Heart right ventricle (tissue), 16 donors: ENCODE measurements at regions not wholly inside any gene's neighbourhood (a gene's known extent, or its start where the extent isn't known, plus 50 kb on each side); places are given as distances from the start of the nearest gene placed in this dataset.

Experiments
- ATAC-seq, 8 donors: fragments of 200-7000 bp; cut with Tn5 transposase; one replicate each; pipeline ENCODE4 v1.9.1; 2020; ENCODE audit warnings: mild to moderate bottlenecking in 8 of 8, moderate library complexity in 8 of 8, moderate number of reproducible peaks in 1 of 8
- DNase-seq, 2 donors: peaks; one replicate each; pipeline ENCODE4 v3.0.0-alpha.2; 2020
- H3K27ac ChIP-seq, 10 donors: fragments of 200-600 bp; sonication (generic) in 2 of 10; one replicate each; pipeline versions ENCODE4 v1.5.0 to v1.8.0; 2020 to 2022; ENCODE audit warnings: mild to moderate bottlenecking in 3 of 10
- H3K27me3 ChIP-seq, 7 donors: fragments of 200-600 bp; one replicate each; pipeline ENCODE4 v1.8.0; 2021 to 2022; ENCODE audit warnings: mild to moderate bottlenecking in 2 of 7
- H3K36me3 ChIP-seq, 9 donors: fragments of 200-600 bp; sonication (generic) in 1 of 9; one replicate each; pipeline versions ENCODE4 v1.5.0 to v1.8.0; 2020 to 2022; ENCODE audit warnings: mild to moderate bottlenecking in 2 of 9
- H3K4me1 ChIP-seq, 9 donors: fragments of 200-600 bp; sonication (generic) in 1 of 9; one replicate each; pipeline versions ENCODE4 v1.5.0 to v1.8.0; 2020 to 2022; ENCODE audit warnings: mild to moderate bottlenecking in 4 of 9
- H3K4me3 ChIP-seq, 10 donors: fragments of 200-600 bp; sonication (generic) in 2 of 10; one replicate each; pipeline versions ENCODE4 v1.5.0 to v1.8.0; 2020 to 2022; ENCODE audit warnings: mild to moderate bottlenecking in 7 of 10, moderate library complexity in 2 of 10
- H3K9me3 ChIP-seq, 11 donors: fragments of 200-600 bp in 10 of 11; sonication (generic) in 2 of 11; one replicate each; pipeline versions ENCODE4 v1.5.0 to v1.8.0; 2013 to 2022; ENCODE audit warnings: mild to moderate bottlenecking in 2 of 11, control low read depth in 1 of 11, moderate library complexity in 1 of 11
- CTCF ChIP-seq, 9 donors: fragments of 200-600 bp; sonication (generic) in 2 of 9; IDR thresholded peaks; one replicate each; pipeline versions ENCODE4 v1.5.0 to v1.8.0; 2021 to 2022; ENCODE audit warnings: antibody characterized with exemption in 9 of 9, mild to moderate bottlenecking in 5 of 9, moderate library complexity in 1 of 9
- WGBS, 2 donors: extraction: QIAGEN DNeasy Blood & Tissue Kit; methylation state at CpG; one replicate each; pipeline ENCODE4 v1.1.7; 2013; ENCODE audit warnings: inconsistent platforms in 1 of 2; 5-methylcytosine and 5-hydroxymethylcytosine counted together
- intact Hi-C, 10 donors: fragments of 100-400 bp; cut with DNase I; formaldehyde crosslinking; loops; one replicate each; pipeline versions ENCODE4 v1.11.1 to v1.14.2; 2022
- donor health status: Arrhythmogenic right ventricular cardiomyopathy.
- donor health status: ischemic (EF 13 %, LVEDD 7.1; RV severe dilation, severe dysfunction).
- donor health status: healthy with polysubstance abuse.
- donor health status: DM: no; HTN: yes; CAD: no.
- donor health status: DM: no; HTN: no; CAD: no.
- donor health status: ischemic (EF 25% LVEDD 6.9; RV normal size, moderate dysfunction).
- donor health status: ischemic (EF 25% LVEDD 5.7; RV mildly dilated, moderate dysfunction).
- donor health status: healthy.
- donor health status: DM: yes; HTN: yes; CAD: no.
- donor health status: Ischemic cardiomyopathy.
- donor health status: ischemic (EF 35%, LVEDD 5.7; RV mildly dilated, moderate dysfunction).
- donor health status: nonischemic (EF 11% LVEDD 7.7; RV severe dilation, severe dysfunction).
- donor health status: DM: yes; HTN: yes; CAD: no.
- donor health status: PGD.
- donor health status: ischemic (EF 29% LVEDD 5.4; RV normal size, mild dysfunction).
- donor health status: nonischemic (EF 23%, LVEDD 6.1; RV moderate dilation, normal function).

GRCh38 chr22:27153386-27153785, 496.0 kb downstream of the MIAT start:
- WGBS, 2 donors, result 98 to 99% methylated on average over 4 of the region's 4 CpGs

GRCh38 chr22:27154717-27155116, 497.3 kb downstream of the MIAT start:
- H3K4me1 ChIP-seq, result peaks cover 0 to 19% (median 8%) of the 10 kb centered on the region in 9 donors
- peak in 1 of 2 donors; percentile 19 for DNase-seq
- intact Hi-C loops, result no loop called here
- peak in 1 of 8 donors; percentile 51 for ATAC-seq
- TF ChIP-seq CTCF (IDR thresholded peaks at IDR 0.05), result no peak
- H3K4me3 ChIP-seq, result no peak overlapping the region
- peaks cover 0 to 12% (median 0%) of the 10 kb centered on the region in 11 donors for H3K9me3 ChIP-seq
- peak overlapping the region in 1 of 10 donors; percentile 29 for H3K27ac ChIP-seq
- H3K27me3 ChIP-seq, result peaks cover 0 to 73% (median 28%) of the 10 kb centered on the region in 7 donors
- WGBS, 2 donors, result 32 to 36% methylated on average over 12 of the region's 12 CpGs
- H3K36me3 ChIP-seq, result no peaks in the 10 kb centered on the region

More at GRCh38 chr22:27153386-27153785, 496.0 kb downstream of the MIAT start:
- no peak overlapping the region for H3K27ac ChIP-seq
- H3K27me3 ChIP-seq, result peaks cover 0 to 76% (median 20%) of the 10 kb centered on the region in 7 donors
- no peaks in the 10 kb centered on the region for H3K36me3 ChIP-seq
- DNase-seq (no peak), ATAC-seq (no peak)
- no peak for TF ChIP-seq CTCF (IDR thresholded peaks at IDR 0.05)
- intact Hi-C loops, result no loop called here
- H3K9me3 ChIP-seq, result peaks cover 0 to 12% (median 0%) of the 10 kb centered on the region in 11 donors
- no peak overlapping the region for H3K4me3 ChIP-seq
- peaks cover 0 to 21% (median 8%) of the 10 kb centered on the region in 9 donors for H3K4me1 ChIP-seq

GRCh38 chr22:27156821-27157489, 499.6 kb downstream of the MIAT start:
- 86 to 93% methylated on average over 8 of the region's 8 CpGs for WGBS, 2 donors
- no peak for ATAC-seq
- Histone ChIP-seq H3K36me3 (no peaks in the 10 kb centered on the region), H3K27me3 (peaks cover 0 to 79% (median 32%) of the 10 kb centered on the region in 7 donors), H3K27ac (no peak overlapping the region), H3K9me3 (peaks cover 0 to 11% (median 0%) of the 10 kb centered on the region in 11 donors), H3K4me1 (no peaks in the 10 kb centered on the region), H3K4me3 (no peak overlapping the region)
- no peak for TF ChIP-seq CTCF (IDR thresholded peaks at IDR 0.05)
- DNase-seq, result no peak
- intact Hi-C loops, result no loop called here

GRCh38 chr22:27157666-27158370, 500.4 kb downstream of the MIAT start:
- no peak overlapping the region for H3K4me3 ChIP-seq
- WGBS, 2 donors, result 57 to 60% methylated on average over 13 of the region's 13 CpGs
- DNase-seq (no peak), ATAC-seq (no peak)
- TF ChIP-seq CTCF (IDR thresholded peaks at IDR 0.05), result no peak
- no peaks in the 10 kb centered on the region for H3K4me1 ChIP-seq
- intact Hi-C loops, result no loop called here
- H3K9me3 ChIP-seq, result peaks cover 0 to 3% (median 0%) of the 10 kb centered on the region in 11 donors
- H3K36me3 ChIP-seq, result no peaks in the 10 kb centered on the region
- H3K27ac ChIP-seq, result no peak overlapping the region
- H3K27me3 ChIP-seq, result peaks cover 0 to 79% (median 38%) of the 10 kb centered on the region in 7 donors
